HUDEP-2 (cell line): ENCODE measurements at regions not wholly inside any gene's neighbourhood (a gene's known extent, or its start where the extent isn't known, plus 50 kb on each side); places are given as distances from the start of the nearest gene placed in this dataset.

ENCODE experiments used
- DNase-seq, 76 experiments: peaks; one replicate each; lab custom pipeline; 2025; ENCODE audit not compliant: unreplicated experiment in 76 of 76; lab: John Stamatoyannopoulos, UW

DNA sequence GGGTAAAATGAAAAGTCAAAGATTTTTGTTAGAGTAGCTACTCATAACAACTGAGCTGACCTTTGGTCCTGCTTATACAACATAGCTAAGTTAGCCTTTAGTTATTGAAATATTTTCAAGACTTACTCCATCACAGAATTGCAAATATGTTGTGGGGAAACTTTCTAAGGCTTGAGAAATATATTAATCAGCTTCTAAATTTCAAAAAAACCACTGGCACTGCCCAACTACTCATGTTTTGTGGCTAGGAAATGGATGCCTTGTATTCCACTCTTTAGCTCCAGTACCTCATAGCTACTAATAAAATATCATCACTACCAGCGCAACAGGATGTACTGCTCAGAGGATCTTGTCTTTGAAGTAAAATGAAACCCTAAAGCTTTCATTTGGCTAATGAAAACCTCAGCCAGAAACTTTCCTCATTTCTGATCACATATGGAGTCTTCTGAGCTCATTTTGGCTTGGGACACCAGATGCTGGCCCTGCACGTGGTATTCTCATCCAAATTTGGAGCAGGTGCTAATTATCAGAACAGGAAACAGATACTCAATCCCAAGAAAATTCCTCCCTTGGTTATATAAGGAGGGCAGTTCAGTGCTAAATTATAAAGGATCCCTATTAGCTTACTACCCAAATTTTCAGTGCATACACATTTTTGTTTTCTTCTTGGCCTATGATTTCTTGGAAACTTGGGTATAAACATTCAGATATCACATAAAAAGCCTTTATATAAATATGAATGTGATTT, 690.7 kb downstream of the ADGRL2 start:
- DNase-seq: no peak

DNA sequence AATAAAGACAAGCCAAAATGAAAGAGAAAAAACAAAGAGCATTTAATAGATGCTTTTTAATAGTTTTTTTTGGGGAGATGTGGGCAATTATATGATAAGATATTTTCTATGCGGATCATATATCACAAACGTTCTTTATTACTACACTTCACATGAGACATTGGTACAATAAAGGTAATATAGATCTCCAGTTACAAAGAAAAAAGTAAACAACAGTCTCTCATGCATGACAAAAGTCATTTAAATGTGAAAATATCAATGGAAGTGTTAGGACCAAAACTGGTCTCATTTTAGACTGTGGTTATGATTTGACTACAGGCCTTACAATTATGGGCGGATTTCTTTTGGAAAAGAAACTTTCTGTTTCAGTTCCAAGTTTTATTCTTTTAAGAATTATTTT, 687.0 kb downstream of the ADGRL2 start:
- no peak for DNase-seq

DNA sequence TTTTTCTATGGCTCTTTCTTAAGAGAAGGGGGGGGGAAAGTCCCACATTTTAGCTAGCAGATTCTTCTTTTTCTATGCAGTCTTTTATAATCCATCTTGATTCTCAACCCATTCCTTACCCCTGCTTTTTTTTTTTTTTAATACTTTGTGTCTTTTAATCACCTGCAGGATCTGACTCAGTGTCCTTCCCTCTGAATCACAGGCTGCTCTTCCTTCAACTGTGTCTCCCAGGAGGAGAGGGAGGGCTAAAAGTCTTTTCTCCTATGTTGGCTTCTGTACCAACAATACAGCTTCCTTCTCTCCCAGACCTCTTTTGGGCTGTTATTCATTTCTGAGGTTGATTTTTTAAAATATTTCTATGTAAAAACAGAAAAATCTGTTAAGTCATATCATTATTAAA, 686.2 kb downstream of the ADGRL2 start:
- no peak for DNase-seq

DNA sequence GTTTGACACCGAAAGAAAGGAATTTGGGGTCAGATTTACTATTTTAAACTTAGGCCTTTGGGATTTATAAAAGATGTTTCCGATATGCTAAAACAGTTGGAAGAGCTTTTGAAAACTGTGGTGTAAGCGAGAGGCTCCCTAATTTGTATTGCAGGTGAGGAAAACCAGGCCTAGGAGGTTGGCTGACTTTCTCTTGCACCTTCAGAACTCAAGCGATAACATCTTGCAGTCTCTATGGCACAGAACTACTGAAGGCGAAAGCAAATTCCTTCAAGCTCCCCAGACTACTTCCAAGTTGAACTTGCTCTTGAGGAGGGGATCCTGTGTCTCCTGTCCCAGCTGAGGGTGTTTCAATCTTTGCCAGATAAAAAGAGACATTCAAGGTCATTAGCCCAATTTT, 685.7 kb downstream of the ADGRL2 start:
- DNase-seq: no peak

DNA sequence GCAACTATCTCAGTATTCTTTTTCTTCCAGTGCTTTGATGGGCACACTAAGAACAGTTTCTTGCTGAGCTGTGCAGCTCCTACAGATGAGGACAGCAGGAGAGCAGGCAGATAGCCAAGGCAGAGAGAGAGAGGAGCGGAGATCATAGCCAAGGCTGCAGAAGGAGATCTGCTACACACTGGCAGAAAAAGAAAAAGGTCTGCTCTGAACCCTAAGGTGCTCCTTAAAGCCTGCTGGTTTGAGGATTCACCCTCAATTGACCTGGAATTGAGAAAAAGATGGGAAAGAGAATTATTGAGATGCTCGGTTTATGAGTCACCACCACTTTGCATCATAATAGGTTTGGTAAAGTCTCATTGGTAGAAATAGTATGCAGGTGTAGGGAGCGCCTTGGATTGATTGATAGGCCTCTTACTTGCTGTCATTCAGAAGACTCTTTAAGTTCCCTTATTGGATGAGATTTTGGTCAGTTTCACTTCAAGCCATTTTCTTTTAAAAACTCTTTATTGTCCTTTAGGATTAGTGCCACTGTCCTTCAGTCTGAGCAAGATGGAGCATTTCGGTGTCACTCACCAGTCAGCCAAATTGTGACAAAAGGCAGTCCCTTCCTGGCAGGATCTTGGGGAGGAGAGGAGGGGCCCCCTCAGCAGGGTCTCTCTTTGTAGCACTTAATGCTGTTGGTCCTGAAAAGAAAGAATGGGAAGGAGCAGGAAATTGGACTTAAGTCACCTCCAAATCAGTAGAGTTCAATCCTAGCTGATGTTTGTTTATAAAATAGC, 685.0 kb downstream of the ADGRL2 start:
- no peak for DNase-seq

DNA sequence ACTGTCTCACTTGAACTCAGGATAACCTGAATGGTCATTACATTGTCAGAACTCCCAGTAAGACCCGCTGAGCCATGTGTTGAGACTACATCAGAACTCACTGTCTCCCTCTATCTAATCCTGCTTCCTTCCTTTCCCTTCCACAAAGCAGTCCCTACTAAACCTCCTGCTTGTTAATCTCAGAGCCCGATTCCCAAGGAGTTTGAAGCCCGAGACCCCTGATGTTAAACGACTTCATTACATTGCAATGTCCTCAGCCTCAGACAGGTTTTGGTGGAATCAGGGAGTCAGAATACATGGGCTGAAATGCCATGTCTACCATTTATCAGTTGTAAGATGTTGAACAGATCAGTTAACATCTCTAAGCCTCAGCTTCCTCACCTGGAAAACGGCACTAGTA, 682.4 kb downstream of the ADGRL2 start:
- no peak for DNase-seq

DNA sequence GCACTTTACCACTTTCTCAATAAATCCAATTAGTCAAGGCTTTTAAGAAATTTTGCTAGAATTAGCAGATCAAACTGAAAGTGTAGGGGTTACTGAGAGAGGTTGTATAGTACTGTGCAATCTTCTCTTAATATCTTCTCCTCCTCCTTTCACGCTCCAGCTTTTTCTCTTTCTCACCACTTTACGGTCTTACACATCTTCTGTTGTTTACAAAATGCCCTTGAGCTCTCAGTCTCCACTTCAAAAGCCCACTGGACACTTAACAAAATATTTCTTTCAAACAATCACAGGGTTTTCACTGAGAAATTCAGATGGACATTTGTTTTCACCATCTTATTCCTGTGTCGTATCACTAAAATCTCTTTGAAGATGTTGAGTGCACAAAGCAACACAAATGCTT, 678.2 kb downstream of the ADGRL2 start:
- no peak for DNase-seq

DNA sequence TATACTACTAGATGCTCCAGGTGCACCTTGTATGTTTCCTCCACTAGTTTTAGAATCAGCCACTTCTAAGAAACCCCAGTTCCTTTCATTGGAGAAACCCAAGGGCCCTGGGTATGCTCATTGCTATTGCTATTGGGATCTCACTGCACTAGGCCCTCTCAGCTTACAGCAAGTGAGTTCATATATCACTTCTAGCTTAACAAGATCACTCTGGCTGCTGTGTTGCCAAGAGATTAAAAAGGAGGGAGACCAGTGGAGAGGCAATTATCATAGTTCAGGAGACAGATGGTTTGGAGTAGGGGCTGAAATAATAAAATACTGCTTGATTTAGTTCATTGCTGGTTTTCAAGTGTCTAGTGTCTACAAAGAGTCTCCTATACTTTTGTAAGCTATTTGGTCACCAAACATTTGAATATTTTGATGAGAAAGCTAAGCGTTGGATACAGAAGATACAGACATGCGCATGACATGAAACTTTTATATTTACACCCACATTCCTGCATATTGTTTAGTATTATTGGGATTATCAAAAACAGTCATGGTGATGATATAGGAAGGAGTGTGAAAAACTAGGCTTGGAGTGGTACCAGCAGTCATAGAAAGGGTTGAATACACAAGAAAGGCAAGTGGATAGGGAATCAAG, 671.9 kb downstream of the ADGRL2 start:
- DNase-seq: no peak

DNA sequence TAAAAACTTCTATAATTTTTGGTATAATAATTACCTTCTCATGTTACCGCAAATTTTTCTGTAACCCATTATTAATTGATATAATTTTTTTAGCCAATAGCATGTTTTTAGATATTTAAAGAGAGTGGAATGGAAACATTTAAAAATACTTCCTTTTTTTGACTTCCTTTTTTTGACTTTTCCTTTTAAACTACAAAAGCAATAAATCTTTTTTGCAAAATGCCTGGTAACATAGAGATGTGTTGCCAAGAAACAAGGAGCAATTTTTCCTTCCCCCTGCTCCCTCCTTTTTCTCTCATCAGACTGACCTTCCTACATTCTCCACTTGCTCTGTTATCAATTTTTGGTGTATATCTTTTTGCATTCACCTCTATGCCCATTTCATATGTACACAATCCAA, 666.2 kb downstream of the ADGRL2 start:
- DNase-seq: no peak

DNA sequence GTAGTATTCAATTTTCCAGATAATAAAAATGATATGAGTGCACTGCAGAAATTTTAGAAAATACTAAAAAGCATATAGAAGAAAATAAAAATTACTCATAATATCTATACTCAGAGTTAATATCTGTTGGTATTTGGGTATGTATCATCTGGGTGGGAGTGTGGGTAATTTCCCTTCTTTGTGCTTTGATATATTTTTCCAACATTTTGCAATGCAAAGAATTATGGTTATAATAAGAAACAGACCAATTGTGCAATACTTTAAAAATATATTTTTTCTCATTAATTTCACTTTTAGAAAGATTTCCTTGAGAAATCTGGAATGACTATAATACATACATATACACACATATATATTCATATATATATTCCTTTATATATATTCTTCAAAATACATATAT, 665.7 kb downstream of the ADGRL2 start:
- DNase-seq: no peak

DNA sequence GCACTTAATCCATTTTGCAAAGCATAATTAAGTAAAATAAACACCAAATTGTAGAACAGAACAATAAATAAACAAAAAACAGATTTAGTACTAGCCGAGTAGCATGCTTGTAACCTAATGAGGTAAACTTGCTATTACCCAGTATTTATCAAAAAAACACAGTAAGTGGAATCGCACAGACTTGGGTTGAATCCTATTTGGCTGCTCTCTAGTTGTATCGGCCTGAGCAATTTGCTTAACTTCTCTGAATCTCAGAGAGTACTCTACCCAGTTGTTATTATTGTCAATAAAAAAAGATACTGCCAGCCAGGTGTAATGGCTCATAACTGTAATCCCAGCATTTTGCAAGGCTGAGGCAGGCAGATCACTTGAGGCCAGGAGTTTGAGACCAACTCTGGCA, 664.3 kb downstream of the ADGRL2 start:
- DNase-seq: no peak

DNA sequence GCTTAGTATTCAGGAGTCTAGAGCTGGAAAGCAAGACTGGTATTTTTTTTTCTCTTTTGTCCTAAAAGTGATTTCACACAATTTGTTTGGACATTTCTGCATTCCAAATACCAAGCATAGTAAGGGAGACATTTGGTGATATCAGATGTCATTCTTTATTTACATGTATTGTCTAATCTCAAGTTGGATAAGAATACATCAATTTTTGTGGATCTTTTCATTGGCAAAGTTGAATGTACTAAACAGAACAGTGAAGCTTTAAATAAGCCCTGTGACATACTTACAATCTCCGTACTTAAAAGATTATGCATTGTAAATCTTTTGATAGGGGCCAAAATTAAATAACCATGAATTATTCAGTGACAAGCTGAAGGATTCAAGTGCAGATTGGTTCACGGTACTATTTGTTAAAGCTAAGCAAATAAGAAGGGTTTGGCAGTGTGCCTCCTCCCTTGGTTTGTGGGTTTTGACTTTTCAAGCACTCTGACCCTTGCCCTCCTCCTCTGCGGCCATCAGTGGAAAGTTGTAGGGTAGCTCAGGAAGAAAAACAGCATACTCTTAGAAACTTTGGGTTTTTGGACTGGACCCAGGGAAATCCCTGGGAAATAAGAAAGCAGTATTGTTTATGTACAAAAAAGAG, 663.7 kb downstream of the ADGRL2 start:
- DNase-seq: no peak

DNA sequence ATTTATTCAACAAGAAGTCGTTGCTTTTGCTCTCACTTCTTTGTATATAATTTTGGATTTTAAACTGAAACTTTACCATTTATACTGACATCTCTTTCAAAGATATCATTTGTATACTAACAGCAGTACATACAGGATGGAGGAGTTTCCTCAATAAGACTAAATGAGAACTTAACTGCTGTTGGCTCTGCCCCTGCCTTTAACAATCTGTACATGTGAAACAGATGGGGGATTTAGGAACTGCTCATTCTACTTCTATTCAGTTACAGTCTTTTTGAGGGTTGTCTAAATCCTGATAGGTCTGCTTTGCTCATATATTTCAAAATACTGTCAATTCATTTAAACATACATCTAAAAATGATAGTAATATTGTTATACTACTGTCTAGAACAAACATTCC, 663.2 kb downstream of the ADGRL2 start:
- DNase-seq: no peak

DNA sequence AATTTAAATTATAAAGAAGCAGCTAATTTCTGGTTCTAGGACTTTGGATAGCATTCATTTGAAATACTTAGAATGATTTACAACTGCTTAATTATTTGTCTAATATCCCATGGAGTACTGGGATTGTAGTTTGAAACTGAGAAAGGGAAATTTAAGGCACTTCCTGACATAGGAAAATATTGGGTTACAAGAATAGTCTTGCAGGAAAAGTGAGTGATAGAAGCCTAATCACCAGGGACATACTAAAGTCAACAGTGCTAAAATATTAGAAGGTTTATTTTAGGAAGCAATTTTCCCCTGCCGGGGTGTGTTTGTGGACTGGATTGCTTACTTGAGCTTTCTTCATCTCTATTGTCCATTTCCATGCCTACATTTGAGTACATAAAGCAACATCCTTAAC, 661.6 kb downstream of the ADGRL2 start:
- DNase-seq: no peak

DNA sequence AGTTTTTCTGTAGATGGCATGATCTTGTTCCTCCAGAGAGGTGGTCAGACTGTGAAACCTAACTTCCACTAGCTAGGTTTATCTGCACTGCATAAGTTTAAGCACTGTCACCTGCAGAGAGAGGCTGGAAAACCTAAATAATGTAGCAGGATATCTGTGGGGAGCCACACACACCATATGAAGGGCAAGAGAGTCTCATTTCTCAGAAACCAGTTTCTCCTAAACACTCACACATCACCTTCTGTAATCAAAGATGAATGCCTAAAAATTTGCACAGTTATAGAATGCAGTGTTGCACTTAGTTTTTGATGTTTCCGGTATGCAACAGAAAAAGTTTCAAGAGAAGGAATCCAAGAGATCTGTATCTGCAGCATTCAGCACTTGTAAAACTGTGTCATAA, 654.6 kb downstream of the ADGRL2 start:
- no peak for DNase-seq

DNA sequence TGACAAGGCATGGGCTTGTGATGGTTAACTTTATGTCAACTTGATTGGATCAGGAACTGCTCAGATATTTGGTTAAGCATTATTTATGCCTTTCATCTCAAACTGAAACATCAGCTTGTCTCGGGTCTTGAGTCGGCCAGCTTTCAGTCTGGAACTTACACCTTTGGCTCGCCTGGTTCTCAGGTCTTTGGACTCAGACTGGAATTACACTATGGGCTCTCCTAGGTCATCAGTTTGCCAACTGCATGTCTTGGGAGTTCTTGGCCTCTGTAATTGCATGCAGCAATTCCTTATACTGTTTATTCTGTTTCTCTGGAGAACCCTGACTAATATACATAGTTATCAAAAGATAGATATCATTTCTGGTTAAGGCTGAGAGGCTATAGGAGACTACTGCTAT, 653.7 kb downstream of the ADGRL2 start:
- DNase-seq: no peak

DNA sequence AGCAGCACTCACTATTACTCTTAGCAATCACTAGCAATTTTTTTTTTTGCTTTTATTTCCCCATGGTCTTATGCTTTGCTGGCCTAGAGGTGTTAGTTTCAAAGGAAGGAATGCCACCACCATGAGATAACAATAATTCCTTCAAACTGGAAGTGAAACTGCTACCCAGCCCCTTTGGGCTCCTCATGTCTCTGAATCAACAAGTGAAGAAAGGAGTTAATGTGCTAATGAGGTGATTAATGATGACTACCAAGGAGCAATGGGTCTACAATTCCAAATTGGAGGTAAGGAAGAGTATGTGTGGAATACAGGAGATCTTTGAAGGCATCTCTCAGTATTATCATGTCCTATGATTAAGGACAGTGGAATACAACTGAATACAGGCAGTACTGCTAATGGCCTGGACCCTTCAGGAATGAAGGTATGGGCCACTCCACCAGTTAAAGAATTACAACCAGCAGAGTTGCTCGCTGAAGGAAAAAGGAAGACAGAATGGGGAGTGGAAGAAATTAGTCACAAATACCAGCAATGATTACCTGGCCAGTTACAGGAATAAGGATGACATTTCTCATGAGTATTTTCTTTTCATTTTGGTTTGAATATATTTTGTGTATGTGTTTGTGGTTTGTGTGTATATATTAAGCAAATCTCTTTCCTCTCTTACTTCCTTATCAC, 652.9 kb downstream of the ADGRL2 start:
- DNase-seq: no peak

DNA sequence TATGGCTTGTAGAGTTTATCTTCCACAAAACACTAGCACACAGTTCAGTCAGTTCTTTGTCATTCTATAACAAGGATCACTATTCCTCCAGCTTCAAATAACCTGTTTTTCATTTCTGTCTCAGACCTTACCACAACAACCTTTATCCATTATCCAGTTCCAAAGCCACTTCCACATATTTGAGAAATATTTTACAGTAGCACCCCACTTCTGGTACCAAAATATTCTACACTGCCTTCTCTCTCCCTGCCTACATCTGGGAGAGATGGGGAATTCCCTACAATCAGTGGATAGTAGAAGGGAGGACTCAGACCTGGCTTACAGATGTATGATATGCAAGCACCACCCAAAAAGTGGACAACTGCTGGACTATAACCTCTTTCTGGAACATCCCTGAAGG, 651.4 kb downstream of the ADGRL2 start:
- DNase-seq: no peak

DNA sequence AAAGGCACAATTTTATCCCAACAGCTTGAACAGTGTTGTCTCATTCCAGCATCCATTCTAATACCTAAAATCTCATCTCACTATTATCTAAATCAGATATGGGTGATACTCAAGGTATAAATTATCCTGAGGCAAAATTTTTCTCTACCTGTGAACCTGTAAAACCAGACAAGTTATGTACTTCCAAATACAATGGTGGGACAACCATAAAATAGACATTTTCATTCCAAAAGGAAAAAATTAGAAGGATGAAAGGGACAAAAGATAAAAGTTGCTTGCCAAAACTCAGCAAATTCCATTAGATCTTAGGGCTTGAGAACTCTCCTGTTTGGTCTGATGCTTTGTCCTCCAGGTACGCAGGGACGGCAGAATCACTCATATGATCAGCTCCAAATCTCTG, 650.5 kb downstream of the ADGRL2 start:
- no peak for DNase-seq

DNA sequence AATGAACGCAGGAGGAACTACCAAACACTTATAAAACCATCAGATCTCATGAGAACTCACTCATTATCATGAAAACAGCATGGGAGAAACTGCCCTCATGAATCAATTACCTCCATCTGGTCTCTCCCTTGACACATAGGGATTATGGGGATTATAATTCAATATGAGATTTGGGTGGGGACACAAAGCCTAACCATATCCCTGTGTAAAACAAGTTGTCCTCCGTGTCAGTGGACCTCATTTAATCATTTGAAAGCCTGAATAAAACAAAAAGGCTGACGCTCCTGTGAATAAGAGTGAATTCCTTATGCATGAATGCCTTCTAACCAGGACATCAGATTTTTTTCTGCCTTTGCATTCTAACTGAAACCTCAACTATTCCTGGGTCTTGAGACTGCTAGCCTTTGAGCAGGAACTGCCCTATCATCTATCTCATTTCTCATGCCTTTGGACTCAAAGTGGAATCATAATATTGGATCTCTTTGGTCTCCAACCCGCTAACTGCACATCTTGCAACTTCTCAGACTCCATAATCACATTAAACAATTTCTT, 648.8 kb downstream of the ADGRL2 start:
- no peak for DNase-seq

DNA sequence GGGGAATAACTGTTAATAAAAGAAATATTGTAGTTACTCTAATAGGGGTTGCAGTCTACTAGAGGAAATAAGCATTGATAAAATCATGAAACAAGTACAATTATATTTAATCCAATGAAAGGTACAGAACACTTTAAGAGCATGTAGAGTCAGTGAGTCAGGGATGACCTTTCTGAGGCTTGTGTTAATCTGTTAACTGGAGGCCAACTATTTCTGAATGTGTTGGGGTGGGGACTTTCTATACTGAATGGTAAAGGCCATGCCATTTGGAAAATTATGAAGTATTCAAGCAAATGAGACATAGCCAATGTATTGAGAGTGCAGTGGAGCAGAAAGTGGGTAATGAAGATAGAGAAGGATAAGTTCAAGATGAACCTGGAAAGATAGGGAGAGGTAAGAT, 646.2 kb downstream of the ADGRL2 start:
- DNase-seq: no peak
